K562 (cell line): ENCODE measurements at regions not wholly inside any gene's neighbourhood (a gene's known extent, or its start where the extent isn't known, plus 50 kb on each side); places are given as distances from the start of the nearest gene placed in this dataset.
"Not testable (repeated sequence)": the region's sequence is repeated elsewhere in the genome, so short reads cannot be mapped to it uniquely, and the experiment has no call there.

Source experiments
- TAF15 ChIP-seq: fragments of 200-400 bp; formaldehyde crosslinking; IDR thresholded peaks from 2 replicates; pipeline ENCODE4 v1.6.1; 2017; ENCODE audit warnings: mild to moderate bottlenecking, low read depth, low read length, moderate library complexity
- ZNF24 ChIP-seq: fragments of 450-650 bp; IDR thresholded peaks from 2 replicates; pipeline ENCODE4 v1.6.1; 2016

DNA sequence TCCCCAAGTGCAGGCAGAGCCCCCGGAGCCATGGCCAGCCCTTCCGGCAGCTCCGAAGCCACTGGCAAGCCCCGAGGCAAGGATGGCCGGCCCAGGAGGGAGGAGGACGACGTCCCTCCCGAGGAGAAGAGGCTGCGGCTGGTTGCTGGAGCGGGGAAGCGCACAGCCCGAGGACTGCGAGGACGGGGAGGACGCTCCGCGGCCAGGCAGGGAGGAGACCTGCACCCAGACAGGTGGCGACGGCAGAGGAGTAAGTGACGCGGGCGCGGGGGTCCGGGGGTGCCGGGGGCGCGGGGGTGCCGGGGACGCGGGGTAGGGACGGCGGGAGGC is 56.8 kb upstream of the KRTAP5-11 start:
- TF ChIP-seq TAF15, ZNF24: not testable (repeated sequence)
